H1 (cell line): ENCODE measurements at regions not wholly inside any gene's neighbourhood (a gene's known extent, or its start where the extent isn't known, plus 50 kb on each side); places are given as distances from the start of the nearest gene placed in this dataset.

Source experiments
- CTCF ChIA-PET: fragments of 300-600 bp; sonication (Branson Sonifier 250); formaldehyde crosslinking; loops from one replicate; lab custom pipeline; 2021; ENCODE audit not compliant: partially characterized antibody; lab: Charles Lee
- POLR2A ChIA-PET: fragments of 300-600 bp; sonication (Branson Sonifier 250); formaldehyde crosslinking; loops from one replicate; lab custom pipeline; 2021; ENCODE audit warnings: inconsistent platforms; ENCODE audit not compliant: partially characterized antibody; lab: Charles Lee
- DNase-seq, 2 experiments: peaks; one replicate each; pipeline versions ENCODE4 v3.0.0 to v3.0.0-alpha.2; 2010 to 2022; ENCODE audit warnings: low spot score in 2 of 2, low read depth in 1 of 2, mixed read lengths in 1 of 2
- FAIRE-seq: peaks from 2 replicates; lab custom pipeline; 2011; peaks lifted over from hg19 to GRCh38; lab: Jason Lieb, UNC
- H2AFZ ChIP-seq: 2 replicates; pipeline ENCODE4 v1.8.1; 2012; ENCODE audit warnings: low read length, inconsistent platforms
- H2AK5ac ChIP-seq: 2 replicates; pipeline ENCODE4 v1.6.1; 2013; ENCODE audit warnings: low read depth, low read length
- H2BK120ac ChIP-seq: replicated peaks from 2 replicates; pipeline ENCODE3; 2013; ENCODE audit warnings: low read depth, low read length, inconsistent platforms
- H2BK12ac ChIP-seq: 2 replicates; pipeline ENCODE4 v1.6.1; 2013; ENCODE audit warnings: low read depth, low read length
- H2BK15ac ChIP-seq: 2 replicates; pipeline ENCODE4 v1.6.1; 2013; ENCODE audit warnings: low read length
- H2BK20ac ChIP-seq: 2 replicates; pipeline ENCODE4 v1.6.1; 2013; ENCODE audit warnings: low read length
- H2BK5ac ChIP-seq: 2 replicates; pipeline ENCODE4 v1.6.1; 2013; ENCODE audit warnings: low read depth, low read length
- H3K14ac ChIP-seq: 2 replicates; pipeline ENCODE4 v1.6.1; 2013; ENCODE audit warnings: inconsistent platforms; ENCODE audit not compliant: insufficient read length
- H3K18ac ChIP-seq: 2 replicates; pipeline ENCODE4 v1.6.1; 2013; ENCODE audit warnings: low read length; ENCODE audit errors: extremely low read depth
- H3K23ac ChIP-seq: 2 replicates; pipeline ENCODE4 v1.6.1; 2013; ENCODE audit warnings: inconsistent platforms; ENCODE audit not compliant: insufficient read length
- H3K23me2 ChIP-seq: 2 replicates; pipeline ENCODE4 v1.6.1; 2013; ENCODE audit warnings: low read depth, low read length
- H3K27ac ChIP-seq: 2 replicates; pipeline ENCODE4 v1.6.1; 2011; ENCODE audit warnings: low read depth, low read length, inconsistent platforms
- H3K27me3 ChIP-seq, 4 experiments: replicated peaks in 1 of 4; 1 replicate in 1 of 4; 2 replicates in 3 of 4; pipeline versions ENCODE4 v1.6.1 to v1.8.1; 2011 to 2013; ENCODE audit warnings: low read length in 3 of 4, mild to moderate bottlenecking in 3 of 4, inconsistent platforms in 2 of 4, mixed read lengths in 2 of 4, moderate library complexity in 1 of 4; ENCODE audit not compliant: control insufficient read depth in 3 of 4, insufficient read depth in 3 of 4; ENCODE audit errors: extremely low read depth in 1 of 4
- H3K36me3 ChIP-seq, 4 experiments: 2 replicates each; pipeline versions ENCODE4 v1.6.1 to v1.8.1; 2011 to 2013; ENCODE audit warnings: mild to moderate bottlenecking in 4 of 4, low read length in 3 of 4, moderate library complexity in 2 of 4, control low read depth in 1 of 4, inconsistent platforms in 1 of 4; ENCODE audit not compliant: insufficient read depth in 4 of 4, control insufficient read depth in 2 of 4
- H3K4ac ChIP-seq: replicated peaks from 2 replicates; pipeline ENCODE3; 2013; ENCODE audit warnings: low read length, low read depth, mixed read lengths, inconsistent platforms; ENCODE audit not compliant: insufficient read length
- H3K4me1 ChIP-seq, 4 experiments: replicated peaks in 1 of 4; 1 replicate in 1 of 4; 2 replicates in 3 of 4; pipeline versions ENCODE4 v1.6.1 to v1.8.1; 2011 to 2013; ENCODE audit warnings: low read length in 3 of 4, inconsistent platforms in 2 of 4, mixed read lengths in 1 of 4; ENCODE audit not compliant: insufficient read depth in 4 of 4, control insufficient read depth in 3 of 4
- H3K4me2 ChIP-seq, 2 experiments: 2 replicates each; pipeline versions ENCODE4 v1.6.1 to v1.8.1; 2011 to 2013; ENCODE audit warnings: low read depth in 2 of 2, low read length in 2 of 2, control low read depth in 1 of 2, inconsistent platforms in 1 of 2, mild to moderate bottlenecking in 1 of 2; ENCODE audit not compliant: insufficient read depth in 1 of 2
- H3K4me3 ChIP-seq, 4 experiments: fragments of 200-600, 300-600 bp in 1 of 4; sonication (generic), shearing (Covaris generic), sonication (Bioruptor Twin) in 1 of 4; 2 replicates each; pipeline versions ENCODE4 v1.5.1 to v1.8.1; 2011 to 2016; ENCODE audit warnings: low read length in 4 of 4, low read depth in 3 of 4, control low read depth in 2 of 4, inconsistent platforms in 2 of 4, mild to moderate bottlenecking in 2 of 4, mixed read lengths in 1 of 4, moderate library complexity in 1 of 4; ENCODE audit not compliant: insufficient read depth in 2 of 4; ENCODE audit errors: extremely low read depth in 1 of 4
- H3K56ac ChIP-seq: replicated peaks from 2 replicates; pipeline ENCODE3; 2013; ENCODE audit warnings: low read depth, mild to moderate bottlenecking, mixed read lengths, low read length, inconsistent platforms; ENCODE audit not compliant: insufficient read length
- H3K79me1 ChIP-seq: 2 replicates; pipeline ENCODE4 v1.6.1; 2013; ENCODE audit warnings: low read depth, low read length, control low read depth
- H3K79me2 ChIP-seq, 2 experiments: 2 replicates each; pipeline versions ENCODE4 v1.6.1 to v1.8.1; 2012 to 2013; ENCODE audit warnings: low read length in 2 of 2, mild to moderate bottlenecking in 2 of 2, inconsistent platforms in 1 of 2; ENCODE audit not compliant: insufficient read depth in 2 of 2, control insufficient read depth in 1 of 2
- H3K9ac ChIP-seq, 4 experiments: replicated peaks in 1 of 4; 1 replicate in 1 of 4; 2 replicates in 3 of 4; pipeline versions ENCODE4 v1.6.1 to v1.8.1; 2011 to 2013; ENCODE audit warnings: low read depth in 3 of 4, low read length in 3 of 4, control low read depth in 2 of 4, mild to moderate bottlenecking in 2 of 4, moderate library complexity in 2 of 4, inconsistent platforms in 1 of 4; ENCODE audit errors: extremely low read depth in 1 of 4
- H3K9me3 ChIP-seq, 2 experiments: 2 replicates each; pipeline versions ENCODE4 v1.6.1 to v1.8.1; 2012 to 2013; ENCODE audit warnings: mild to moderate bottlenecking in 2 of 2, moderate library complexity in 2 of 2, control low read depth in 1 of 2, inconsistent platforms in 1 of 2, low read depth in 1 of 2, low read length in 1 of 2, mixed read lengths in 1 of 2; ENCODE audit not compliant: insufficient read depth in 2 of 2
- H4K20me1 ChIP-seq, 2 experiments: replicated peaks in 1 of 2; 2 replicates each; pipeline versions ENCODE3 to v1.8.1; 2011 to 2013; ENCODE audit warnings: inconsistent platforms in 2 of 2, low read length in 2 of 2, mild to moderate bottlenecking in 1 of 2; ENCODE audit not compliant: insufficient read depth in 2 of 2, control insufficient read depth in 1 of 2
- H4K5ac ChIP-seq: 2 replicates; pipeline ENCODE4 v1.6.1; 2013; ENCODE audit warnings: low read length, low read depth, mixed read lengths, inconsistent platforms; ENCODE audit not compliant: insufficient read length
- H4K8ac ChIP-seq: 2 replicates; pipeline ENCODE4 v1.8.0; 2013; ENCODE audit warnings: mild to moderate bottlenecking, moderate library complexity, low read length, inconsistent platforms; ENCODE audit not compliant: insufficient read depth; ENCODE audit errors: extremely low read depth
- H4K91ac ChIP-seq: replicated peaks from 2 replicates; pipeline ENCODE3; 2013; ENCODE audit warnings: low read length, mixed read lengths, inconsistent platforms; ENCODE audit not compliant: insufficient read length
- CEBPB ChIP-seq: IDR thresholded peaks from 2 replicates; pipeline ENCODE4 v1.6.1; 2012; ENCODE audit warnings: low read depth, low read length
- CREB1 ChIP-seq: IDR thresholded peaks from 2 replicates; pipeline ENCODE4 v1.6.1; 2012; ENCODE audit warnings: inconsistent platforms
- PHF8 ChIP-seq: fragments of 200-600 bp; sonication (generic); conservative IDR thresholded peaks from 2 replicates; pipeline ENCODE4 v1.7.1; 2012; ENCODE audit warnings: low read depth, mild to moderate bottlenecking, inconsistent platforms, low read length, moderate library complexity
- POU5F1 ChIP-seq: IDR thresholded peaks from 2 replicates; pipeline ENCODE4 v1.6.1; 2011; ENCODE audit warnings: low read depth, mild to moderate bottlenecking, low read length, moderate library complexity
- RXRA ChIP-seq: IDR thresholded peaks from 2 replicates; pipeline ENCODE4 v1.6.1; 2011; ENCODE audit warnings: low read depth, mild to moderate bottlenecking, low read length, moderate library complexity; ENCODE audit not compliant: insufficient read depth
- WGBS, 2 experiments: shearing (Covaris generic) in 1 of 2; methylation state at CpG; one replicate each; pipeline versions ENCODE4 v1.1.6 to v1.1.7; 2013 to 2015; ENCODE audit warnings: low lambda C conversion rate in 2 of 2, mixed read lengths in 2 of 2, inconsistent platforms in 1 of 2, low coverage in 1 of 2, missing lambda C conversion rate in 1 of 2; ENCODE audit not compliant: insufficient replicate concordance in 2 of 2, insufficient coverage in 1 of 2, insufficient read length in 1 of 2; ENCODE audit errors: extremely low coverage in 1 of 2, missing lambda C conversion rate in 1 of 2; 5-methylcytosine and 5-hydroxymethylcytosine counted together

DNA sequence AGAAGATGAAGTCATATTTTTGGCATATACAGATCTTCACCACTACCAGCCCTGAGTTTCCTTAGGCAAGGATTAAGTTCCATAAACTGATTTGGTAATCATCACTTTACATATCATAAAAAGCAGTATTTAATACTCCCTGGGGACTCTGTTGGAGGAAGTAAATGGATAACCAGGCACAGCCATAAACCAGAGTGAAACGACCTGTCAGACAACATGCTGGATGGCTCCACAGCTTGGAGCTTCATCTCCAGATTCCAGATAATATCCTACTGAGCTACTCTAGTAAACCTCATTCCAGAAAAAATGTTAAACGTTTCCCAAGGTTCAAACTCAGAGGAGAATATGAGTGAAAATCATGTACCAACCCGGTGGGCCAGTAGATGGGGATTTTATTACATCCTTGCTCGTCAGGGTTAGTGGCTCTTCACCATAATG lies 109.2 kb downstream of the BASP1 start:
- no peak overlapping the region for H3K4me2 ChIP-seq
- no peak overlapping the region for H3K56ac ChIP-seq
- no peak overlapping the region for H3K4me3 ChIP-seq
- no peaks in the 10 kb centered on the region for H3K27me3 ChIP-seq
- no peak overlapping the region for H3K14ac ChIP-seq
- CTCF ChIA-PET, result no interaction called here
- no peaks in the 10 kb centered on the region for H4K20me1 ChIP-seq
- no peak overlapping the region for H2AK5ac ChIP-seq
- no peaks in the 10 kb centered on the region for H3K4me1 ChIP-seq
- DNase-seq (no peak), FAIRE-seq (no peak)
- no peaks in the 10 kb centered on the region for H3K79me1 ChIP-seq
- H3K9me3 ChIP-seq, result no peaks in the 10 kb centered on the region
- H4K91ac ChIP-seq, result no peak overlapping the region
- no peak overlapping the region for H3K18ac ChIP-seq
- H3K79me2 ChIP-seq, result no peaks in the 10 kb centered on the region
- no peak overlapping the region for H4K8ac ChIP-seq
- no peak overlapping the region for H2BK5ac ChIP-seq
- H2BK15ac ChIP-seq, result no peak overlapping the region
- POLR2A ChIA-PET, result interaction anchor here (0.8 kb wide), 1 partner anchor 76 kb away, joined by 3 read pairs; no protein-coding TSS in a partner anchor
- H2BK20ac ChIP-seq, result no peak overlapping the region
- WGBS, 2 experiments, result 95% methylated on average over 4 of the region's 4 CpGs; no CpG with 5 or more reads in 1 of the 2 experiments
- H2AFZ ChIP-seq, result no peak overlapping the region
- H2BK12ac ChIP-seq, result no peak overlapping the region
- no peaks in the 10 kb centered on the region; the same call in 1 of the 2 replicates for H3K23me2 ChIP-seq
- H4K5ac ChIP-seq, result no peak overlapping the region
- H3K23ac ChIP-seq, result no peak overlapping the region
- no peak for TF ChIP-seq CREB1
- no peak for TF ChIP-seq PHF8
- TF ChIP-seq CEBPB, result no peak
- no peak for TF ChIP-seq POU5F1
- TF ChIP-seq RXRA, result no peak
- H2BK120ac ChIP-seq, result no peak overlapping the region
- no peaks in the 10 kb centered on the region for H3K36me3 ChIP-seq
- no peak overlapping the region for H3K27ac ChIP-seq
- H3K4ac ChIP-seq, result no peak overlapping the region
- no peak overlapping the region for H3K9ac ChIP-seq
